ENCODE measurements at regions not wholly inside any gene's neighbourhood (a gene's known extent, or its start where the extent isn't known, plus 50 kb on each side); places are given as distances from the start of the nearest gene placed in this dataset.

DNA sequence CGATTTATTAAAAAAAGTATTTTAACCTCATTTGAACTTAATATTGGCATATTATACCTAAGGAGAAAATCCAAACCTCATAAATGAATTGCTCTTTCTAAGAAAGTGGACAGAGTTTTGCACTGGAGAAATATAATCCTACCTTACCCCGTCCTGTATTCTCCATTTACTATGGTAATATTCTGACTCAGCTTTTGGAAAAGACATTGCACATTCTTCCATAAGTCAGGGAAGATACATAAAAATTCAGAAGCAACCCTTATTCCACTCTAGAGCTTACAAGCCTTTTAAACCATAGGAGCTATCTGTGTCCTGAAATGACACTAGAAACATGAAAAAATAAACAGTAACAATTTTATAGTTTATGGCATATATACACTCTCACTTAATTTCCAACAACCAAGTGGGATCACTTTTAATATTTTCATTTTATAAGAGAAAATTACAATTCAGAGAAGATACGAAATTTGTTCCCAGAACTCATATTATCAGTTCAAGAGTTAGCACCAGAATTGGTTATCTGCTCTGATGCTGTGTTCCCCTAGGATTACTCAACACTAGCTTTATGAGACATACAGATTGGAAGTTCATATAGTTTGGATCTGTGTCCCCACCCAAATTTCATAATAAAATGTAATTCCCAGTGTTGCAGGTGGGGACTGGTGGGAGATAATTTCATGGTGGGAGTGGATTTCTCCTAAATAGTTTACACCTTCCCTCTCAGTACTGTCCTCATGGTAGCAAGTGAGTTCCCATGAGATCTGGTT is 359.4 kb downstream of the ARAP2 start:
- H3K4me3 ChIP-seq: no peak overlapping the region
- H3K27me3 ChIP-seq: no peaks in the 10 kb centered on the region
- no peaks in the 10 kb centered on the region for H3K36me3 ChIP-seq
- ATAC-seq (no peak), DNase-seq (no peak)
- H3K27ac ChIP-seq: no peak overlapping the region
- H3K9me3 ChIP-seq: peaks cover 0 to 3% (median 0%) of the 10 kb centered on the region in 11 donors
- 60 to 63% methylated on average over 3 of the region's 3 CpGs for WGBS, 2 donors
- intact Hi-C loops (cut with DNase I): no loop called here
- TF ChIP-seq, protein P1, sequence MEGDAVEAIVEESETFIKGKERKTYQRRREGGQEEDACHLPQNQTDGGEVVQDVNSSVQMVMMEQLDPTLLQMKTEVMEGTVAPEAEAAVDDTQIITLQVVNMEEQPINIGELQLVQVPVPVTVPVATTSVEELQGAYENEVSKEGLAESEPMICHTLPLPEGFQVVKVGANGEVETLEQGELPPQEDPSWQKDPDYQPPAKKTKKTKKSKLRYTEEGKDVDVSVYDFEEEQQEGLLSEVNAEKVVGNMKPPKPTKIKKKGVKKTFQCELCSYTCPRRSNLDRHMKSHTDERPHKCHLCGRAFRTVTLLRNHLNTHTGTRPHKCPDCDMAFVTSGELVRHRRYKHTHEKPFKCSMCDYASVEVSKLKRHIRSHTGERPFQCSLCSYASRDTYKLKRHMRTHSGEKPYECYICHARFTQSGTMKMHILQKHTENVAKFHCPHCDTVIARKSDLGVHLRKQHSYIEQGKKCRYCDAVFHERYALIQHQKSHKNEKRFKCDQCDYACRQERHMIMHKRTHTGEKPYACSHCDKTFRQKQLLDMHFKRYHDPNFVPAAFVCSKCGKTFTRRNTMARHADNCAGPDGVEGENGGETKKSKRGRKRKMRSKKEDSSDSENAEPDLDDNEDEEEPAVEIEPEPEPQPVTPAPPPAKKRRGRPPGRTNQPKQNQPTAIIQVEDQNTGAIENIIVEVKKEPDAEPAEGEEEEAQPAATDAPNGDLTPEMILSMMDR (IDR thresholded peaks at IDR 0.05): no peak
- H3K4me1 ChIP-seq: no peaks in the 10 kb centered on the region

DNA sequence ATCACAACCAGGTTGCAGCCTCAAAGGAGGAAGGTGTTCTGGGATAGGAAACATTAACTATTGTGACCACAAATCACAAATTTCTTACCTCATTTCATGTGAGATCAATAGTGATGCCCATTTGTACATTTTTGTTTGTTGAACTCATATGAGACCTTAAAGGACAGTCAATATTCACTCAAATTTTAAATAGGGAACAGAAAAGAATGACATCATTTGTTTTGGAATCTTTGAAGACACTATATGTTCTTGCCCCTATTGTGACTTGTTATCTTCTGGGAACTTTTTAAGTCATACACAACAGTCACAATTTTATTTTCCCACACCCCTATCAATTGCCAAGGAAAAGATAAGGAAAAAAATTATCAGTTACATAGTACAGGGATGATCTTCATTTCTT is 346.5 kb downstream of the ARAP2 start:
- intact Hi-C loops (cut with DNase I): no loop called here
- Histone ChIP-seq H3K4me1 (no peaks in the 10 kb centered on the region), H3K27ac (no peak overlapping the region), H3K36me3 (no peaks in the 10 kb centered on the region), H3K27me3 (no peaks in the 10 kb centered on the region), H3K9me3 (peaks cover 0 to 4% (median 0%) of the 10 kb centered on the region in 11 donors), H3K4me3 (no peak overlapping the region)
- no peak for ATAC-seq
- DNase-seq: no peak
- TF ChIP-seq, protein P1 (IDR thresholded peaks at IDR 0.05): no peak

DNA sequence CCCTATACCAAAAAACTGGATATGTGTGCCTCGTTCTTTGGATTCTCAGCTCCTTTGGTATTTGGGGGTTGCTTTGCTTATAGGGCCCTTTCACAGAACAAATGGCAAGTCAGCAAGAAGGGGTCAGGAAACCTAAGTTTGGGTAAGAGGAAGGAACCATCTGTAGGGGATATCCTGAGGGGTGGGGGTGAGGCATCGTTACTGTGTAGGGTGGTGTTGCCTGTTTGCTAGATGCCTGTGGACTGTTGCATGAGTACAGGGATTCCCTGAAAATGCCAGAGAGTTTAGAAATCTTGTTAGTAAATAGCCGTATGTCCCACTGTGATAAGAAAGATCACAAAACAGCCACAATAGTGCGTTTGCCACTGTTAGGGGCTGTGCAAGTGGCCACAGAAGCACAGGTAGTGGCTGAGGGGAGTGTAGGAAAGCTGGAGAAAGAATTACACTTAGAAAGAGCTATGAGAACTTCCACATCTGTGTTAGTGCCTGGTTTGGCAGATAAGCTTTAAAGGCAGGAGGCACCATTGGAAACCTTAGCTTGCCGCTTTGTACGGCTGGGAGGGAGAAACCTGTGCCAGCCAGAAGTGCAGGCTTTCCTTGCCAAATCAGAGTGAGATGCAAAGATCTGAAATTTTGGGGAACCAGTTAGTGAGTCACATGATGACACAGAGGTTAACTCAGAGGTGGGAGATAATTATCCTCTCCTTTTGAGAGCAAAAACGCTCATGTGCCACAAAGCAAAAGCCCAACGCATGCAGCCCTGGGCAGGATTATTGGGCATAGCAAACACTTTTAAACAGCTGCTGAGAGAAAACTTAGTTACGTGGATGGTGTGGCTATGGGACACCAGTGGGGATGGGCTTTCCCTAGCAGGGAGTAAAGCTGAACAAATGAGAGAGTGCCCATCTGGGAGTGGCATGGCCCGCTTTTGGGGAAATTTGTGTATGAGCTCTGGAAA is 343.7 kb downstream of the ARAP2 start:
- Histone ChIP-seq H3K27me3 (no peaks in the 10 kb centered on the region), H3K9me3 (peaks cover 0 to 4% (median 0%) of the 10 kb centered on the region in 11 donors), H3K4me3 (no peak overlapping the region), H3K36me3 (no peaks in the 10 kb centered on the region), H3K27ac (no peak overlapping the region), H3K4me1 (no peaks in the 10 kb centered on the region)
- WGBS, 2 donors: 71 to 76% methylated on average over 10 of the region's 10 CpGs
- intact Hi-C loops (cut with DNase I): no loop called here
- ATAC-seq (no peak), DNase-seq (no peak)
- TF ChIP-seq, protein P1 (IDR thresholded peaks at IDR 0.05): no peak

DNA sequence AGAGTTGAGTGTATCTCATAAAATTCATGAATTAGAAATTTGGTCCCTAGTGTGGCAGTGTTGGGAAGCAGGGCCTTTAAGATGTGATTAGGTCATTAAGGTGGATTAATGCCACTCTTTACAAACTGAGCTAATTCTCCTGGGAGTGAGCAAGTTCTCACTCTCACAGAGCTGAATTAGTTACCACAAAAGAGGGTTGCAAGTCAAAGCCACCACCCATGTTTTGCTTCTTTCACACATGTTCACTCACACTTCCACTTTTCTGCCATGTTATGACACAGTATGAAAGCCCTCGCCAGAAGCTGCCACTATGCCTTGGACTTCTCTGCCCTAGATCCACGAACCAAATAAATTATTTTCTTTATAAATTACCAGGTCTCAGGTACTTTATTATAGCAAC is 332.1 kb downstream of the ARAP2 start:
- Histone ChIP-seq H3K27me3 (no peaks in the 10 kb centered on the region), H3K36me3 (no peaks in the 10 kb centered on the region), H3K27ac (no peak overlapping the region), H3K9me3 (no peaks in the 10 kb centered on the region), H3K4me1 (no peaks in the 10 kb centered on the region), H3K4me3 (no peak overlapping the region)
- intact Hi-C loops (cut with DNase I): no loop called here
- ATAC-seq (no peak), DNase-seq (no peak)
- TF ChIP-seq, protein P1 (IDR thresholded peaks at IDR 0.05): no peak
- WGBS, 2 donors: 64 to 72% methylated on average over 2 of the region's 2 CpGs
